ENCODE measurements at regions not wholly inside any gene's neighbourhood (a gene's known extent, or its start where the extent isn't known, plus 50 kb on each side); places are given as distances from the start of the nearest gene placed in this dataset.
"Not testable (repeated sequence)": the region's sequence is repeated elsewhere in the genome, so short reads cannot be mapped to it uniquely, and the experiment has no call there.

- no peaks in the 10 kb centered on the region for H4K20me1 ChIP-seq (ENCODE audit: insufficient read depth, low read length)
- no peaks in the 10 kb centered on the region for H3K27me3 ChIP-seq (replicated peaks; ENCODE audit: insufficient read depth, low read length)
- no peak overlapping the region for H2AFZ ChIP-seq (ENCODE audit: low read length)
- no peaks in the 10 kb centered on the region for H3K36me3 ChIP-seq (replicated peaks; ENCODE audit: insufficient read depth, low read length)
- no peaks in the 10 kb centered on the region for H3K79me2 ChIP-seq (ENCODE audit: low read length)
- H3K4me2 ChIP-seq (ENCODE audit: low read depth, low read length): no peak overlapping the region
- no peaks in the 10 kb centered on the region for H3F3A ChIP-seq (ENCODE audit: insufficient read depth, low read length)
- H3K9me2 ChIP-seq (replicated peaks; ENCODE audit: insufficient read depth, low read length): no peaks in the 10 kb centered on the region
- H3K9me3 ChIP-seq (replicated peaks; ENCODE audit: insufficient read depth, low read length): no peaks in the 10 kb centered on the region
- no peak for DNase-seq
- TF ChIP-seq CTCF (IDR thresholded peaks at IDR 0.05; ENCODE audit: low read length) (no peak), EZH2 (optimal IDR thresholded peaks at IDR 0.05; ENCODE audit: low read depth, low read length) (no peak), EZH2phosphoT487 (IDR thresholded peaks at IDR 0.05; ENCODE audit: low read length) (no peak)
- no peak overlapping the region for H3K27ac ChIP-seq (ENCODE audit: low read length)
- no peak overlapping the region for H3K9ac ChIP-seq (ENCODE audit: low read length)
- no peak overlapping the region for H3K4me3 ChIP-seq (ENCODE audit: low read length)
- no peaks in the 10 kb centered on the region for H3K4me1 ChIP-seq (ENCODE audit: low read length)
These were observed 71.7 kb upstream of the CSNK1A1L start for GRCh38 chr13:37177125-37177524.

GRCh38 chr13:37175996-37176395 lies 70.5 kb upstream of the CSNK1A1L start:
- Histone ChIP-seq H3K9me2 (replicated peaks; ENCODE audit: insufficient read depth, low read length) (no peaks in the 10 kb centered on the region), H3F3A (ENCODE audit: insufficient read depth, low read length) (no peaks in the 10 kb centered on the region), H3K27ac (ENCODE audit: low read length) (no peak overlapping the region), H3K79me2 (ENCODE audit: low read length) (no peaks in the 10 kb centered on the region), H2AFZ (ENCODE audit: low read length) (no peak overlapping the region), H3K4me1 (ENCODE audit: low read length) (no peaks in the 10 kb centered on the region), H3K36me3 (replicated peaks; ENCODE audit: insufficient read depth, low read length) (no peaks in the 10 kb centered on the region), H3K27me3 (replicated peaks; ENCODE audit: insufficient read depth, low read length) (no peaks in the 10 kb centered on the region), H4K20me1 (ENCODE audit: insufficient read depth, low read length) (no peaks in the 10 kb centered on the region), H3K9me3 (replicated peaks; ENCODE audit: insufficient read depth, low read length) (no peaks in the 10 kb centered on the region), H3K4me2 (ENCODE audit: low read depth, low read length) (no peak overlapping the region), H3K4me3 (ENCODE audit: low read length) (no peak overlapping the region), H3K9ac (ENCODE audit: low read length) (no peak overlapping the region)
- TF ChIP-seq EZH2phosphoT487 (IDR thresholded peaks at IDR 0.05; ENCODE audit: low read length): no peak
- no peak for TF ChIP-seq EZH2 (optimal IDR thresholded peaks at IDR 0.05; ENCODE audit: low read depth, low read length)
- no peak for TF ChIP-seq CTCF (IDR thresholded peaks at IDR 0.05; ENCODE audit: low read length)
- no peak for DNase-seq

DNA sequence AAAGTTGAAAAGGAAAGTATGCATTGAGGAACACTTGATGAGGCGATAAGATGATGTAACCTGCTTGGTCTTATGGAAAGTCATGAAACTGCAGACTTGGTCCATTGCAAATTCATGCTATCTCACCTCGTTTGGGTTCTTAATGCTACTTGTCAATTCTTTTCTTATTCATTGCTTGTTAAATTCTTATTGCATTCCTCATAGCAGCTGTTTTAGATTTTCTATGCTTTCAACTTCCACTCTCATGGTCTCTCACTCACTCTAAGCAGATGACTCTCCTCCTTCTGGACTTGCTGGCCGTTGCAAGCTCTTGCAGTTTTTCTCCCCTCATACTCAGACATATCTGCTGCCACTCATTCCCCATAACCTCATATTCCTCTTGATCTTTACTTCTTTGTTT lies 67.8 kb upstream of the CSNK1A1L start:
- no peak overlapping the region for H3K4me3 ChIP-seq (ENCODE audit: low read length)
- no peaks in the 10 kb centered on the region for H3K9me3 ChIP-seq (replicated peaks; ENCODE audit: insufficient read depth, low read length)
- H3K9me2 ChIP-seq (replicated peaks; ENCODE audit: insufficient read depth, low read length): no peaks in the 10 kb centered on the region
- no peaks in the 10 kb centered on the region for H3K27me3 ChIP-seq (replicated peaks; ENCODE audit: insufficient read depth, low read length)
- H3K27ac ChIP-seq (ENCODE audit: low read length): no peak overlapping the region
- H4K20me1 ChIP-seq (ENCODE audit: insufficient read depth, low read length): no peaks in the 10 kb centered on the region
- H3K79me2 ChIP-seq (ENCODE audit: low read length): no peaks in the 10 kb centered on the region
- DNase-seq: no peak
- H3K4me2 ChIP-seq (ENCODE audit: low read depth, low read length): no peak overlapping the region
- H2AFZ ChIP-seq (ENCODE audit: low read length): no peak overlapping the region
- H3K9ac ChIP-seq (ENCODE audit: low read length): no peak overlapping the region
- no peaks in the 10 kb centered on the region for H3F3A ChIP-seq (ENCODE audit: insufficient read depth, low read length)
- no peaks in the 10 kb centered on the region for H3K36me3 ChIP-seq (replicated peaks; ENCODE audit: insufficient read depth, low read length)
- TF ChIP-seq EZH2phosphoT487 (IDR thresholded peaks at IDR 0.05; ENCODE audit: low read length): no peak
- TF ChIP-seq CTCF (IDR thresholded peaks at IDR 0.05; ENCODE audit: low read length): no peak
- no peaks in the 10 kb centered on the region for H3K4me1 ChIP-seq (ENCODE audit: low read length)

- not testable (repeated sequence) for H3K9ac ChIP-seq (ENCODE audit: low read length); H3K79me2 ChIP-seq (ENCODE audit: low read length); H3K36me3 ChIP-seq (replicated peaks; ENCODE audit: insufficient read depth, low read length); H4K20me1 ChIP-seq (ENCODE audit: insufficient read depth, low read length); H3K9me2 ChIP-seq (replicated peaks; ENCODE audit: insufficient read depth, low read length); DNase-seq; H3K4me1 ChIP-seq (ENCODE audit: low read length); H3K27me3 ChIP-seq (replicated peaks; ENCODE audit: insufficient read depth, low read length); H3F3A ChIP-seq (ENCODE audit: insufficient read depth, low read length); H2AFZ ChIP-seq (ENCODE audit: low read length); H3K9me3 ChIP-seq (replicated peaks; ENCODE audit: insufficient read depth, low read length); H3K4me2 ChIP-seq (ENCODE audit: low read depth, low read length); H3K4me3 ChIP-seq (ENCODE audit: low read length); H3K27ac ChIP-seq (ENCODE audit: low read length)
These were observed 66.8 kb upstream of the CSNK1A1L start for GRCh38 chr13:37172226-37172625.
